Calu3 (cell line): ENCODE measurements at regions not wholly inside any gene's neighbourhood (a gene's known extent, or its start where the extent isn't known, plus 50 kb on each side); places are given as distances from the start of the nearest gene placed in this dataset.

ENCODE experiments used
- BruUV-seq: library from RNA; stranded (reverse); fragments of 400-500 nt; replicated peaks from 2 replicates; lab custom pipeline; 2021; lab: Mats Ljungman, UMichigan
- CTCF ChIA-PET: fragments of 300-600 bp; sonication (Branson Sonifier 250); formaldehyde crosslinking; loops from one replicate; lab custom pipeline; 2022; ENCODE audit warnings: antibody characterized with exemption; lab: Charles Lee
- DNase-seq: peaks from one replicate; pipeline ENCODE4 v3.0.0; 2022
- H3K27ac Mint-ChIP-seq: one replicate; pipeline ENCODE4 v1.8.0; 2022; ENCODE audit warnings: mixed read lengths; ENCODE audit not compliant: unreplicated experiment
- H3K27me3 Mint-ChIP-seq: one replicate; pipeline ENCODE4 v1.8.0; 2022; ENCODE audit warnings: mixed read lengths; ENCODE audit not compliant: unreplicated experiment
- H3K36me3 Mint-ChIP-seq: one replicate; pipeline ENCODE4 v1.8.0; 2022; ENCODE audit warnings: mild to moderate bottlenecking, moderate library complexity, mixed read lengths; ENCODE audit not compliant: insufficient read depth, unreplicated experiment
- H3K4me1 Mint-ChIP-seq: one replicate; pipeline ENCODE4 v1.8.0; 2022; ENCODE audit warnings: mild to moderate bottlenecking, low read depth, mixed read lengths; ENCODE audit not compliant: unreplicated experiment
- H3K4me3 Mint-ChIP-seq: one replicate; pipeline ENCODE4 v1.8.0; 2022; ENCODE audit warnings: mild to moderate bottlenecking, low read depth, moderate library complexity, mixed read lengths; ENCODE audit not compliant: unreplicated experiment
- H3K9me3 Mint-ChIP-seq: one replicate; pipeline ENCODE4 v1.8.0; 2022; ENCODE audit warnings: low read depth, mixed read lengths; ENCODE audit not compliant: unreplicated experiment
- CTCF ChIP-seq: fragments of 200-600 bp; IDR thresholded peaks from one replicate; pipeline ENCODE4 v1.8.0; 2022; ENCODE audit warnings: antibody characterized with exemption; ENCODE audit not compliant: unreplicated experiment
- intact Hi-C: fragments of 100-400 bp; cut with micrococcal nuclease; formaldehyde crosslinking; loops from one replicate; pipeline ENCODE4 v1.10.0; 2022; ENCODE audit not compliant: unreplicated experiment

DNA sequence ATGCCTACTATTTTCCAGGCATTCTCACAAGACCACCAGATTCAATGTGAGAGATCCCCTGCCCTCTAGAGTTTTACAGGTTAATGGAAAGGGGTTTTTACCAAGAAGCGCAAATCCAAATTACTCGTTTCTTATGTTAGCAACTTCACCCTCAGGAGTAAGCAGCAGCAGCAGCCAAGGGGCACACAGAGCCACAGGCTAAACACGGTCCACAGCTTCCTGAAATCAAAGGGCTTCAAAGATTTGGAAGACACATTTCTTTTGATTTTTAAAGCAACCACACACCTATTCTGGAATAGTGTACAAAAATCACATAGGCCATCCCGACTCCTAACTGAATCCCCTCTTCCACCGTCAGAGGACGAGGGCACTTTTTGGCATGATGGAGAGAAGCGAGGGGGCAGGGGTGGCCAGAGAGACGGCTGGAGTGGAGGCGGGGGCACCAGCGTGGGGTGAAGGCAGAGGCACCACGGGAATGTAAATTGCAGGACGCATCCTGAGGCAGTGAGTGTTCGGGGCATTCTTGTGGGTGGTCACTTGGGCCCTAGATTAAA, 107.0 kb downstream of the ARF6 start:
- CTCF ChIA-PET, result interaction anchor here (0.6 to 2.0 kb wide), 9 partner anchors 10 to 138 kb away, joined by 3 to 9 read pairs (median 4); no protein-coding TSS in a partner anchor
- Mint-ChIP-seq H3K27me3 (no peaks in the 10 kb centered on the region), H3K4me1 (peaks cover 51% of the 10 kb centered on the region), H3K4me3 (peak overlapping the region; percentile 63), H3K27ac (peak overlapping the region; percentile 99), H3K9me3 (no peaks in the 10 kb centered on the region), H3K36me3 (peaks cover 46% of the 10 kb centered on the region)
- DNase-seq, result no peak
- no peak for TF ChIP-seq CTCF
- intact Hi-C loops, result loop anchor here (2.0 kb wide), 2 partner anchors 25 to 45 kb away; no protein-coding TSS in a partner anchor
- BruUV-seq, result no TSS peak

- H3K4me3 Mint-ChIP-seq, result peak overlapping the region; percentile 63
- H3K9me3 Mint-ChIP-seq, result no peaks in the 10 kb centered on the region
- peak overlapping the region; percentile 99 for H3K27ac Mint-ChIP-seq
- DNase-seq, result peak; percentile 59
- CTCF ChIA-PET, result interaction anchor here (0.8 to 4.5 kb wide), 13 partner anchors 8 to 147 kb away, joined by 3 to 23 read pairs (median 5); no protein-coding TSS in a partner anchor
- no peak for TF ChIP-seq CTCF
- peaks cover 58% of the 10 kb centered on the region for H3K4me1 Mint-ChIP-seq
- peaks cover 46% of the 10 kb centered on the region for H3K36me3 Mint-ChIP-seq
- intact Hi-C loops, result loop anchor here (2.0 kb wide), 2 partner anchors 26 to 44 kb away; no protein-coding TSS in a partner anchor
- no TSS peak for BruUV-seq
- H3K27me3 Mint-ChIP-seq, result no peaks in the 10 kb centered on the region
These were observed 107.7 kb downstream of the ARF6 start for GRCh38 chr14:50000380-50001150.

DNA sequence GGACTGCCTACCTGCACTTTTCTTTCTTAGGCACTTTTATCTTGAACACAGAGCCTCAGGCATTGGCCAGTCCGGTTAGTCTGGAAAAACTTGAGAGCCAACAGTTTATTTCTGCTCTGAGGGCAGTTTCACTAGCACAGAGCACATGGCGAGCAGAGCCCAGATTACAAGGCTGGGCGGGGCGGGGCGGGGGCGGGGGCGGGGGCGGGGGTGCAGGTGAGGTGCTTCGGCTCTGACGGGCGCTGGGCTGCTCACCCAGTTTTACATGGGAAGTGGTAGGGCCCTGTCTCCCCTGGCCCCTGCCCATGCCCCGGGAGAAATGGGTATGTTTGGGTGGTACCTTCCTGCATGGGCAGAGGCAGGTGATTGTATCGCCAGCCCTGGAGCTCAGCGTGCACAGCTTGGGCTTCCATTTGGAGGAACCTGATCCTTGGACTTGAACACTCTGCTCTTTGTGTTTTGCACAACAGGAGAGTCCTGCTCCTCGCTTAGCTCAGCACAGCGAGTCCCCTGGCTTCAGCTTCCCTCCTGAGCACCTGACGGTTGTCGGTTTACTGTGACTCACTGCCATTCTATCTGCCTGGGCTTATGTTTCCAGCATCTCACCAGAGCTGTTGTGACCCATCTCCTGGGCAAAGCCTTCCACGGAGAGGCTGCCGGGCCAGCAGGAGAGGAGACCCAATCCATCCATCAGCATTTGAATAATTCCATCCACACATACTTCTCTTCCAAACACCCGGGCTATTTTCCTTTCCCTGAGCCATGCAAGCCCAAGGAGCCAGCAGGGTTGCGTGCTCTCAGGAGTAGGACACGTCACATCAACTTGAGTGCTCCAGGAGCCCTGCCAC, 108.5 kb downstream of the ARF6 start:
- BruUV-seq, result TSS peak; percentile 59
- peak overlapping the region; percentile 63 for H3K4me3 Mint-ChIP-seq
- peaks cover 46% of the 10 kb centered on the region for H3K36me3 Mint-ChIP-seq
- intact Hi-C loops, result loop anchor here (2.0 kb wide), 2 partner anchors 27 to 43 kb away; no protein-coding TSS in a partner anchor
- peak overlapping the region; percentile 99 for H3K27ac Mint-ChIP-seq
- no peaks in the 10 kb centered on the region for H3K9me3 Mint-ChIP-seq
- DNase-seq, result peak; percentile 79
- no peaks in the 10 kb centered on the region for H3K27me3 Mint-ChIP-seq
- H3K4me1 Mint-ChIP-seq, result peaks cover 63% of the 10 kb centered on the region
- CTCF ChIA-PET, result interaction anchor here (0.8 to 4.5 kb wide), 15 partner anchors 9 to 147 kb away, joined by 3 to 23 read pairs (median 6); no protein-coding TSS in a partner anchor
- no peak for TF ChIP-seq CTCF
